Endothelial cell of umbilical vein (primary cell): ENCODE measurements at regions not wholly inside any gene's neighbourhood (a gene's known extent, or its start where the extent isn't known, plus 50 kb on each side); places are given as distances from the start of the nearest gene placed in this dataset.

ENCODE experiments used
- BruUV-seq: library from RNA; stranded (reverse); fragments of 400-500 nt; replicated peaks from 2 replicates; lab custom pipeline; 2021; lab: Mats Ljungman, UMichigan
- CTCF ChIA-PET: fragments of 300-600, 350-600 bp; sonication (Branson Sonifier 250); formaldehyde crosslinking; loops from one replicate; lab custom pipeline; 2021; ENCODE audit warnings: antibody characterized with exemption, inconsistent platforms; lab: Charles Lee
- POLR2A ChIA-PET: fragments of 300-600, 350-600 bp; sonication (Branson Sonifier 250); formaldehyde crosslinking; loops from one replicate; lab custom pipeline; 2021; ENCODE audit warnings: antibody characterized with exemption, inconsistent platforms; lab: Charles Lee
- DNase-seq: peaks from one replicate; pipeline ENCODE4 v3.0.0-alpha.2; 2011; ENCODE audit warnings: low read depth, low spot score
- FAIRE-seq: peaks from 2 replicates; lab custom pipeline; 2011; peaks lifted over from hg19 to GRCh38; lab: Jason Lieb, UNC
- H2AFZ ChIP-seq: 2 replicates; pipeline ENCODE4 v1.6.0; 2012; ENCODE audit warnings: low read depth, low read length, control low read depth, inconsistent platforms
- H3K27ac ChIP-seq: 2 replicates; pipeline ENCODE4 v1.5.1; 2011; ENCODE audit warnings: low read depth, mild to moderate bottlenecking, control low read depth, low read length, moderate library complexity; ENCODE audit not compliant: insufficient read depth
- H3K27me3 ChIP-seq, 2 experiments: 2 replicates each; pipeline versions ENCODE4 v1.6.0 to v1.6.1; 2011; ENCODE audit warnings: low read length in 2 of 2, mixed read lengths in 1 of 2; ENCODE audit not compliant: control insufficient read depth in 2 of 2, insufficient read depth in 2 of 2
- H3K36me3 ChIP-seq, 2 experiments: 2 replicates in 1 of 2; 3 replicates in 1 of 2; pipeline ENCODE4 v1.5.1; 2011; ENCODE audit warnings: low read length in 2 of 2, mild to moderate bottlenecking in 1 of 2, moderate library complexity in 1 of 2; ENCODE audit not compliant: control insufficient read depth in 2 of 2, insufficient read depth in 2 of 2; ENCODE audit errors: extremely low read depth in 1 of 2
- H3K4me1 ChIP-seq: 3 replicates; pipeline ENCODE4 v1.5.1; 2011; ENCODE audit warnings: mild to moderate bottlenecking, low read length; ENCODE audit not compliant: control insufficient read depth, insufficient read depth; ENCODE audit errors: extremely low read depth
- H3K4me2 ChIP-seq: 2 replicates; pipeline ENCODE4 v1.6.1; 2011; ENCODE audit warnings: low read length, control low read depth, mixed read lengths; ENCODE audit not compliant: insufficient read depth
- H3K4me3 ChIP-seq, 3 experiments: fragments of 200-600 bp in 1 of 3; sonication (generic), shearing (Covaris generic) in 1 of 3; replicated peaks in 1 of 3; 2 replicates each; pipeline ENCODE4 v1.5.1; 2011 to 2016; ENCODE audit warnings: control low read depth in 3 of 3, low read length in 3 of 3, mild to moderate bottlenecking in 2 of 3, inconsistent platforms in 1 of 3, low read depth in 1 of 3, moderate library complexity in 1 of 3; ENCODE audit not compliant: insufficient read depth in 1 of 3
- H3K79me2 ChIP-seq: 2 replicates; pipeline ENCODE4 v1.6.0; 2012; ENCODE audit warnings: low read length, inconsistent platforms; ENCODE audit not compliant: control insufficient read depth, insufficient read depth
- H3K9ac ChIP-seq: replicated peaks from 2 replicates; pipeline ENCODE3; 2011; ENCODE audit warnings: low read length, control low read depth; ENCODE audit not compliant: insufficient read depth; ENCODE audit errors: extremely low read depth
- H3K9me1 ChIP-seq: replicated peaks from 3 replicates; pipeline ENCODE4 v1.6.0; 2011; ENCODE audit warnings: mild to moderate bottlenecking, low read length; ENCODE audit not compliant: control insufficient read depth, insufficient read depth; ENCODE audit errors: extremely low read depth
- H3K9me3 ChIP-seq: replicated peaks from 2 replicates; pipeline ENCODE4 v1.5.1; 2012; ENCODE audit warnings: low read length, inconsistent platforms; ENCODE audit not compliant: control insufficient read depth, insufficient read depth
- H4K20me1 ChIP-seq: replicated peaks from 2 replicates; pipeline ENCODE3; 2011; ENCODE audit warnings: mild to moderate bottlenecking, low read length; ENCODE audit not compliant: control insufficient read depth, insufficient read depth; ENCODE audit errors: extremely low read depth
- CTCF ChIP-seq, 2 donors: IDR thresholded peaks; 1 replicate in 1 of 2; 2 replicates in 1 of 2; pipeline ENCODE4 v1.5.1; 2011; ENCODE audit warnings: low read length in 2 of 2, mild to moderate bottlenecking in 2 of 2, moderate library complexity in 2 of 2, control low read depth in 1 of 2, inconsistent platforms in 1 of 2, low read depth in 1 of 2; ENCODE audit not compliant: insufficient read depth in 1 of 2; ENCODE audit errors: extremely low read depth in 1 of 2
- EZH2 ChIP-seq: IDR thresholded peaks from 2 replicates; pipeline ENCODE4 v1.6.1; 2012; ENCODE audit warnings: borderline replicate concordance, low read depth, mild to moderate bottlenecking, moderate library complexity, low read length, inconsistent platforms; ENCODE audit not compliant: severe bottlenecking
- FOS ChIP-seq: IDR thresholded peaks from 2 replicates; pipeline ENCODE4 v1.6.1; 2011; ENCODE audit warnings: mild to moderate bottlenecking, low read length, moderate library complexity, borderline replicate concordance; ENCODE audit not compliant: insufficient read depth
- GATA2 ChIP-seq: IDR thresholded peaks from 2 replicates; pipeline ENCODE4 v1.7.0; 2011; ENCODE audit warnings: low read depth, mild to moderate bottlenecking, moderate library complexity, mixed read lengths, low read length; ENCODE audit not compliant: insufficient read length, insufficient read depth
- JUN ChIP-seq: IDR thresholded peaks from 2 replicates; pipeline ENCODE4 v1.6.1; 2011; ENCODE audit warnings: borderline replicate concordance, low read depth; ENCODE audit not compliant: insufficient read length, insufficient read depth
- MAX ChIP-seq: IDR thresholded peaks from 2 replicates; pipeline ENCODE4 v1.6.1; 2011; ENCODE audit not compliant: insufficient read depth, insufficient read length
- MYC ChIP-seq: IDR thresholded peaks from one replicate; pipeline ENCODE4 v1.6.1; 2011; ENCODE audit warnings: mild to moderate bottlenecking, low read depth, low read length
- POLR2A ChIP-seq: IDR thresholded peaks from 2 replicates; pipeline ENCODE4 v1.6.1; 2012; ENCODE audit warnings: low read depth, mild to moderate bottlenecking, control low read depth, low read length
- POLR2AphosphoS5 ChIP-seq: IDR thresholded peaks from 2 replicates; pipeline ENCODE4 v1.6.1; 2012; ENCODE audit warnings: low read depth, mild to moderate bottlenecking, control low read depth, low read length, moderate library complexity; ENCODE audit not compliant: insufficient read depth
- dilution Hi-C: fragments of 300-500 bp; cut with MboI; formaldehyde crosslinking; loops from one replicate; pipeline ENCODE4 v1.15.0; 2019; ENCODE audit warnings: low sequenced_read_pairs; ENCODE audit not compliant: extremely low pct_ligation_motif_present
- intact Hi-C: fragments of 100-400 bp; cut with micrococcal nuclease; formaldehyde crosslinking; loops from one replicate; pipeline ENCODE4 v1.10.0; 2022

- no peak overlapping the region for H2AFZ ChIP-seq
- no peaks in the 10 kb centered on the region for H3K27me3 ChIP-seq
- no peak for TF ChIP-seq CTCF (IDR thresholded peaks at IDR 0.05; ENCODE audit: extremely low read depth in 1 of 2, insufficient read depth in 1 of 2, low read depth in 1 of 2, low read length in 2 of 2)
- no peak for TF ChIP-seq POLR2A
- TF ChIP-seq MYC = no peak
- no peak for TF ChIP-seq EZH2
- TF ChIP-seq MAX = no peak
- no peak for TF ChIP-seq JUN
- no peak for TF ChIP-seq GATA2
- TF ChIP-seq FOS = no peak
- TF ChIP-seq POLR2AphosphoS5 = no peak
- H3K27ac ChIP-seq = no peak overlapping the region
- POLR2A ChIA-PET = no interaction called here
- H3K4me2 ChIP-seq = no peak overlapping the region
- H4K20me1 ChIP-seq = no peaks in the 10 kb centered on the region
- no TSS peak for BruUV-seq
- H3K9me3 ChIP-seq = peaks cover 3% of the 10 kb centered on the region
- CTCF ChIA-PET = no interaction called here
- no peaks in the 10 kb centered on the region for H3K4me1 ChIP-seq
- intact Hi-C loops = no loop called here
- H3K4me3 ChIP-seq = no peak overlapping the region
- no peaks in the 10 kb centered on the region for H3K36me3 ChIP-seq
- no peaks in the 10 kb centered on the region for H3K79me2 ChIP-seq
- DNase-seq = no peak
- H3K9ac ChIP-seq = no peak overlapping the region
- H3K9me1 ChIP-seq = no peaks in the 10 kb centered on the region
- no peak for FAIRE-seq
- dilution Hi-C loops = no loop called here
Measured at GRCh38 chr20:61024390-61024789, 227.7 kb upstream of the CDH4 start.
